ENCODE measurements at regions not wholly inside any gene's neighbourhood (a gene's known extent, or its start where the extent isn't known, plus 50 kb on each side); places are given as distances from the start of the nearest gene placed in this dataset.

DNA sequence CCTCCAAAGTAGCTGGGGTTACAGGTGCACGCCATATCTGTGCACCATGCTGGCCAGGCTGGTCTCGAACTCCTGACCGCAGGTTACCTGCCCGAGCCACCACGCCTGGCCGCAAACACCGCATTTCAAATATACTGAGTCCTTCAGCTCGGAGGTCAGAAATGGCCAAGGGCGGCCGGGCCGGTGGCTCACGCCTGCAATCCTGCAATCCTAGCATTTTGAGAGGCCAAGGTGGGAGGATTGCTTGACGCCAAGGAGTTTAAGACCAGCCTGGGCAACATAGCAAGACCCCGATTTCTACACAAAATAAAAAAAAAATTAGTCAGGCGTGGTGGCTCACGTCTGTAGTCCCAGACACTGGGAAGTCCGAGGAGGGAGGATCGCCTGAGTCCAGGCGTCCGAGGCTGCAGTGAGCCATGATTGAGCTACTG lies 71.9 kb upstream of the PPP2R3B start:
- no peak for DNase-seq
- intact Hi-C loops (cut with DNase I): no loop called here
- H3K27ac ChIP-seq: no peak overlapping the region
- peaks cover 0 to 4% (median 0%) of the 10 kb centered on the region in 3 donors for H3K9me3 ChIP-seq
- no peaks in the 10 kb centered on the region for H3K4me1 ChIP-seq
- WGBS, 2 donors: 81 to 92% methylated on average over 7 to 13 of the region's 20 CpGs
- TF ChIP-seq POLR2A (IDR thresholded peaks at IDR 0.05): no peak
- TF ChIP-seq, protein P1, sequence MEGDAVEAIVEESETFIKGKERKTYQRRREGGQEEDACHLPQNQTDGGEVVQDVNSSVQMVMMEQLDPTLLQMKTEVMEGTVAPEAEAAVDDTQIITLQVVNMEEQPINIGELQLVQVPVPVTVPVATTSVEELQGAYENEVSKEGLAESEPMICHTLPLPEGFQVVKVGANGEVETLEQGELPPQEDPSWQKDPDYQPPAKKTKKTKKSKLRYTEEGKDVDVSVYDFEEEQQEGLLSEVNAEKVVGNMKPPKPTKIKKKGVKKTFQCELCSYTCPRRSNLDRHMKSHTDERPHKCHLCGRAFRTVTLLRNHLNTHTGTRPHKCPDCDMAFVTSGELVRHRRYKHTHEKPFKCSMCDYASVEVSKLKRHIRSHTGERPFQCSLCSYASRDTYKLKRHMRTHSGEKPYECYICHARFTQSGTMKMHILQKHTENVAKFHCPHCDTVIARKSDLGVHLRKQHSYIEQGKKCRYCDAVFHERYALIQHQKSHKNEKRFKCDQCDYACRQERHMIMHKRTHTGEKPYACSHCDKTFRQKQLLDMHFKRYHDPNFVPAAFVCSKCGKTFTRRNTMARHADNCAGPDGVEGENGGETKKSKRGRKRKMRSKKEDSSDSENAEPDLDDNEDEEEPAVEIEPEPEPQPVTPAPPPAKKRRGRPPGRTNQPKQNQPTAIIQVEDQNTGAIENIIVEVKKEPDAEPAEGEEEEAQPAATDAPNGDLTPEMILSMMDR (IDR thresholded peaks at IDR 0.05): no peak
- H3K36me3 ChIP-seq: no peaks in the 10 kb centered on the region
- no peak overlapping the region for H3K4me3 ChIP-seq
- peaks cover 0 to 12% (median 0%) of the 10 kb centered on the region in 4 donors for H3K27me3 ChIP-seq

DNA sequence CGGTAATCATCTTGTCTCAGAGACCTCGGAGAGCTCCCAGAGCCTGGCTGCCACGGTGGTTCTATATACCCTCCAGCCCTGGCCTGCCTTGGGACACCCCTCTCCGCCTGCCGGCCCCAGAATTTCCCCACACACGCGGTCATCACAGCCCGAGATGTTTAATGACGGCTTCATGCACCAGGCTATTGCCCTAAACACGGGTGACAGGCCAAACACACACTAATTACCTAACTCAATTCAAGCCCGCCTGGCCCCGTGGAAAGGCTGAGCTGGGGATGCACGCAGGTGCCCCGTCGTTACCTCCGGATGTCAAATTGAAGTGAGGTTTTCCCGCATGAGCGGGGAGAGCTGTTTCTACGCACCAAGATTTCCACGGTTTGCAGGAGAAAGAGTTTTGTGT lies 72.9 kb upstream of the PPP2R3B start:
- no peaks in the 10 kb centered on the region for H3K36me3 ChIP-seq
- H3K4me3 ChIP-seq: no peak overlapping the region
- H3K27ac ChIP-seq: no peak overlapping the region
- intact Hi-C loops (cut with DNase I): no loop called here
- 79 to 83% methylated on average over 6 to 18 of the region's 20 CpGs for WGBS, 2 donors
- no peaks in the 10 kb centered on the region for H3K4me1 ChIP-seq
- peaks cover 0 to 12% (median 0%) of the 10 kb centered on the region in 4 donors for H3K27me3 ChIP-seq
- DNase-seq: no peak
- no peak for TF ChIP-seq POLR2A (IDR thresholded peaks at IDR 0.05)
- TF ChIP-seq, protein P1 (IDR thresholded peaks at IDR 0.05): no peak
- peaks cover 0 to 1% (median 0%) of the 10 kb centered on the region in 3 donors for H3K9me3 ChIP-seq

DNA sequence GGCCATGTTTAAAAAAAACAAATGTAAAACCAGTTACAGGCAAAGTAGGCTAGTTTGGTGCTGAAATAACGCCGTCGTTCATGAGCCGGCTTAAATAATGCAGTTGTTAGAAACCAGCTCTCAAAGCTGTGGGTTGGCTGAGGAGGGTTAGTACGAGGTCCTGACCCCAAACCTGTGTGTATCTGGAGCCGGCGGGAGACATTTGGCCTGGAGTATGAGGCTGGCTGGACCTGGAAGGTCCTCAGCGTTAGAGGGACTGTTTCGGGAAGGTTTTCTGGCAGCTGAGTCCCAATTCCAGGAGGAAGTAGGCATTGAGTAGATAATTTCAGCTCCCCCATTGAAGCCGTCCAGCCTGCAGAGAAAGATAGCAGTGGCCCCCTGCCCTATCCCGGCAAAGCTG lies 73.4 kb upstream of the PPP2R3B start:
- 62 to 77% methylated on average over 6 to 7 of the region's 11 CpGs for WGBS, 2 donors
- Histone ChIP-seq H3K36me3 (no peaks in the 10 kb centered on the region), H3K27ac (no peak overlapping the region), H3K4me1 (no peaks in the 10 kb centered on the region), H3K9me3 (no peaks in the 10 kb centered on the region), H3K4me3 (no peak overlapping the region), H3K27me3 (peaks cover 0 to 12% (median 0%) of the 10 kb centered on the region in 4 donors)
- no peak for DNase-seq
- intact Hi-C loops (cut with DNase I): no loop called here
- no peak for TF ChIP-seq POLR2A (IDR thresholded peaks at IDR 0.05)
- TF ChIP-seq, protein P1 (IDR thresholded peaks at IDR 0.05): no peak

DNA sequence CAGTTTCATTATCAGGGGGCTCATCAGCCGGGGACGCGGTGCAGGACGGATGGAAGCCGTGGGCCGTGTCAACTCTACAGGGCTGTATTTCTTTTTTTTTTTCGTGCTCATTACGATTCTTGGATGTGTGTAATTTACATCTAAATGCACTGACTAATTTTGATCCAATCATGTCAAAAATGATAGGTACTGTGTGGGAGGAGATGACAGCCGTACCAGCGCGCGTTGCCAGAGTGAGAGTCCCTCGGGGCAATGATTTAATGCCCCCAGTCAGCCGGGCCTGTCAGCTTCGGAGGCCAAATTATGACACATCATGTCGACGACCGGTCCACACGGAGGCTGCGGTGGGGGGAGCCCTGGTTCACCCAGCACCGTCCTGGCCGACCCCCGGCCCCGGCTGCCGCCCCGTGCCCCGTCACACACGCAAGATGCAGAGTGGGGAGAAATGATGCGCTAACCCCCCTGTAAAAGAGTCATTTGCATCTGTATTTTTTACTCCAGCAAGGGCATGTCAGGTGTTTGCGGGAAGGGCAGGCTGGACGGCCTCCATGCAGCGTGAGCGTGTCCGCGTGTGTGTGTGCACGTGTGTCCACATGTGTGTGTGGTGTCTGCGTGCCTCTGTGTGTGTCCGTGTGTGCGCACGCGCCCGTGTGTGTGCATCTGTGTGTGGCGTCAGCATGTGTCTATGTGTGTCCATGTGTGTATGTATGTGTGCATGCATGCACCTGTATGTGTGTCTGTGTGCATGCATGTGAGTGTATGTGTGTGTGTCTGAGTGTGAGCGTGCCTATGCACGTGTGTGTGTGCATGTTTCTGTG lies 74.3 kb upstream of the PPP2R3B start:
- H3K27me3 ChIP-seq: peaks cover 0 to 12% (median 0%) of the 10 kb centered on the region in 4 donors
- no peak overlapping the region for H3K4me3 ChIP-seq
- no peaks in the 10 kb centered on the region for H3K4me1 ChIP-seq
- no peaks in the 10 kb centered on the region for H3K36me3 ChIP-seq
- TF ChIP-seq POLR2A (IDR thresholded peaks at IDR 0.05): no peak
- TF ChIP-seq, protein P1 (IDR thresholded peaks at IDR 0.05): no peak
- no peak overlapping the region for H3K27ac ChIP-seq
- DNase-seq: no peak
- 85 to 90% methylated on average over 18 to 41 of the region's 45 CpGs for WGBS, 2 donors
- intact Hi-C loops (cut with DNase I): no loop called here
- no peaks in the 10 kb centered on the region for H3K9me3 ChIP-seq

DNA sequence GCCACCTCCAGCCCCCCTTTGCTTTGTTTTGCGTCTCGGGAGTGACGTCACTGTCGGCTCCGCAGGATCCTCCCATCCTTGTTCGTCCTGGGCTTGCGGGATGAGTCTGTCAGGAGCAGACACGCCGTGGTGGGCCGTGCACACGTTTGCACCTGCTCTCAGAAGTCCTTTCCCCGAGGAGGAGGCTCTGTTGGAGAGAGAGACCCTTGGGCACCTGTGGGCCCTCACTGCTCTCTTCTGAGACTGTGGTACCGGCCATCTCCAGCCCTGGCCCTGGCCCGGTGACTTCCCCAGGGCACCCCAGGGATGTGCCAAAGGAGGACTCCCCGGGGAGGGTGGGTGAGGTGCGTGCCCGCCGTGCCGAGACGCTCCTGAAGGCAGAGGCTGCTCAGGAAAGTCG lies 76.1 kb upstream of the PPP2R3B start:
- TF ChIP-seq POLR2A (IDR thresholded peaks at IDR 0.05): no peak
- TF ChIP-seq, protein P1 (IDR thresholded peaks at IDR 0.05): no peak
- Histone ChIP-seq H3K36me3 (no peaks in the 10 kb centered on the region), H3K4me3 (no peak overlapping the region), H3K27me3 (peaks cover 0 to 14% (median 0%) of the 10 kb centered on the region in 4 donors), H3K9me3 (no peaks in the 10 kb centered on the region), H3K27ac (no peak overlapping the region), H3K4me1 (no peaks in the 10 kb centered on the region)
- 87 to 97% methylated on average over 5 to 14 of the region's 21 CpGs for WGBS, 2 donors
- intact Hi-C loops (cut with DNase I): no loop called here
- DNase-seq: no peak

Measured in esophagus squamous epithelium (tissue), 5 donors.